ENCODE measurements at regions not wholly inside any gene's neighbourhood (a gene's known extent, or its start where the extent isn't known, plus 50 kb on each side); places are given as distances from the start of the nearest gene placed in this dataset.

GRCh38 chr12:90729736-90730135 lies 225.2 kb downstream of the CCER1 start:
- no peak for TF ChIP-seq POLR2A (IDR thresholded peaks at IDR 0.05)
- TF ChIP-seq CTCF (IDR thresholded peaks at IDR 0.05) = no peak
